H1 (cell line): ENCODE measurements at regions not wholly inside any gene's neighbourhood (a gene's known extent, or its start where the extent isn't known, plus 50 kb on each side); places are given as distances from the start of the nearest gene placed in this dataset.
"Not testable (repeated sequence)": the region's sequence is repeated elsewhere in the genome, so short reads cannot be mapped to it uniquely, and the experiment has no call there.

Experiments used
- CTCF ChIA-PET: fragments of 300-600 bp; sonication (Branson Sonifier 250); formaldehyde crosslinking; loops from one replicate; lab custom pipeline; 2021; ENCODE audit not compliant: partially characterized antibody; lab: Charles Lee
- POLR2A ChIA-PET: fragments of 300-600 bp; sonication (Branson Sonifier 250); formaldehyde crosslinking; loops from one replicate; lab custom pipeline; 2021; ENCODE audit warnings: inconsistent platforms; ENCODE audit not compliant: partially characterized antibody; lab: Charles Lee
- DNase-seq, 2 experiments: peaks; one replicate each; pipeline versions ENCODE4 v3.0.0 to v3.0.0-alpha.2; 2010 to 2022; ENCODE audit warnings: low spot score in 2 of 2, low read depth in 1 of 2, mixed read lengths in 1 of 2
- FAIRE-seq: peaks from 2 replicates; lab custom pipeline; 2011; peaks lifted over from hg19 to GRCh38; lab: Jason Lieb, UNC
- H2AFZ ChIP-seq: 2 replicates; pipeline ENCODE4 v1.8.1; 2012; ENCODE audit warnings: low read length, inconsistent platforms
- H2AK5ac ChIP-seq: 2 replicates; pipeline ENCODE4 v1.6.1; 2013; ENCODE audit warnings: low read depth, low read length
- H2BK120ac ChIP-seq: replicated peaks from 2 replicates; pipeline ENCODE3; 2013; ENCODE audit warnings: low read depth, low read length, inconsistent platforms
- H2BK12ac ChIP-seq: 2 replicates; pipeline ENCODE4 v1.6.1; 2013; ENCODE audit warnings: low read depth, low read length
- H2BK15ac ChIP-seq: 2 replicates; pipeline ENCODE4 v1.6.1; 2013; ENCODE audit warnings: low read length
- H2BK20ac ChIP-seq: 2 replicates; pipeline ENCODE4 v1.6.1; 2013; ENCODE audit warnings: low read length
- H2BK5ac ChIP-seq: 2 replicates; pipeline ENCODE4 v1.6.1; 2013; ENCODE audit warnings: low read depth, low read length
- H3K14ac ChIP-seq: 2 replicates; pipeline ENCODE4 v1.6.1; 2013; ENCODE audit warnings: inconsistent platforms; ENCODE audit not compliant: insufficient read length
- H3K18ac ChIP-seq: 2 replicates; pipeline ENCODE4 v1.6.1; 2013; ENCODE audit warnings: low read length; ENCODE audit errors: extremely low read depth
- H3K23ac ChIP-seq: 2 replicates; pipeline ENCODE4 v1.6.1; 2013; ENCODE audit warnings: inconsistent platforms; ENCODE audit not compliant: insufficient read length
- H3K23me2 ChIP-seq: 2 replicates; pipeline ENCODE4 v1.6.1; 2013; ENCODE audit warnings: low read depth, low read length
- H3K27ac ChIP-seq: 2 replicates; pipeline ENCODE4 v1.6.1; 2011; ENCODE audit warnings: low read depth, low read length, inconsistent platforms
- H3K27me3 ChIP-seq, 4 experiments: replicated peaks in 1 of 4; 1 replicate in 1 of 4; 2 replicates in 3 of 4; pipeline versions ENCODE4 v1.6.1 to v1.8.1; 2011 to 2013; ENCODE audit warnings: low read length in 3 of 4, mild to moderate bottlenecking in 3 of 4, inconsistent platforms in 2 of 4, mixed read lengths in 2 of 4, moderate library complexity in 1 of 4; ENCODE audit not compliant: control insufficient read depth in 3 of 4, insufficient read depth in 3 of 4; ENCODE audit errors: extremely low read depth in 1 of 4
- H3K36me3 ChIP-seq, 4 experiments: 2 replicates each; pipeline versions ENCODE4 v1.6.1 to v1.8.1; 2011 to 2013; ENCODE audit warnings: mild to moderate bottlenecking in 4 of 4, low read length in 3 of 4, moderate library complexity in 2 of 4, control low read depth in 1 of 4, inconsistent platforms in 1 of 4; ENCODE audit not compliant: insufficient read depth in 4 of 4, control insufficient read depth in 2 of 4
- H3K4ac ChIP-seq: replicated peaks from 2 replicates; pipeline ENCODE3; 2013; ENCODE audit warnings: low read length, low read depth, mixed read lengths, inconsistent platforms; ENCODE audit not compliant: insufficient read length
- H3K4me1 ChIP-seq, 4 experiments: replicated peaks in 1 of 4; 1 replicate in 1 of 4; 2 replicates in 3 of 4; pipeline versions ENCODE4 v1.6.1 to v1.8.1; 2011 to 2013; ENCODE audit warnings: low read length in 3 of 4, inconsistent platforms in 2 of 4, mixed read lengths in 1 of 4; ENCODE audit not compliant: insufficient read depth in 4 of 4, control insufficient read depth in 3 of 4
- H3K4me2 ChIP-seq, 2 experiments: 2 replicates each; pipeline versions ENCODE4 v1.6.1 to v1.8.1; 2011 to 2013; ENCODE audit warnings: low read depth in 2 of 2, low read length in 2 of 2, control low read depth in 1 of 2, inconsistent platforms in 1 of 2, mild to moderate bottlenecking in 1 of 2; ENCODE audit not compliant: insufficient read depth in 1 of 2
- H3K4me3 ChIP-seq, 4 experiments: fragments of 200-600, 300-600 bp in 1 of 4; sonication (generic), shearing (Covaris generic), sonication (Bioruptor Twin) in 1 of 4; 2 replicates each; pipeline versions ENCODE4 v1.5.1 to v1.8.1; 2011 to 2016; ENCODE audit warnings: low read length in 4 of 4, low read depth in 3 of 4, control low read depth in 2 of 4, inconsistent platforms in 2 of 4, mild to moderate bottlenecking in 2 of 4, mixed read lengths in 1 of 4, moderate library complexity in 1 of 4; ENCODE audit not compliant: insufficient read depth in 2 of 4; ENCODE audit errors: extremely low read depth in 1 of 4
- H3K56ac ChIP-seq: replicated peaks from 2 replicates; pipeline ENCODE3; 2013; ENCODE audit warnings: low read depth, mild to moderate bottlenecking, mixed read lengths, low read length, inconsistent platforms; ENCODE audit not compliant: insufficient read length
- H3K79me1 ChIP-seq: 2 replicates; pipeline ENCODE4 v1.6.1; 2013; ENCODE audit warnings: low read depth, low read length, control low read depth
- H3K79me2 ChIP-seq, 2 experiments: 2 replicates each; pipeline versions ENCODE4 v1.6.1 to v1.8.1; 2012 to 2013; ENCODE audit warnings: low read length in 2 of 2, mild to moderate bottlenecking in 2 of 2, inconsistent platforms in 1 of 2; ENCODE audit not compliant: insufficient read depth in 2 of 2, control insufficient read depth in 1 of 2
- H3K9ac ChIP-seq, 4 experiments: replicated peaks in 1 of 4; 1 replicate in 1 of 4; 2 replicates in 3 of 4; pipeline versions ENCODE4 v1.6.1 to v1.8.1; 2011 to 2013; ENCODE audit warnings: low read depth in 3 of 4, low read length in 3 of 4, control low read depth in 2 of 4, mild to moderate bottlenecking in 2 of 4, moderate library complexity in 2 of 4, inconsistent platforms in 1 of 4; ENCODE audit errors: extremely low read depth in 1 of 4
- H3K9me3 ChIP-seq, 2 experiments: 2 replicates each; pipeline versions ENCODE4 v1.6.1 to v1.8.1; 2012 to 2013; ENCODE audit warnings: mild to moderate bottlenecking in 2 of 2, moderate library complexity in 2 of 2, control low read depth in 1 of 2, inconsistent platforms in 1 of 2, low read depth in 1 of 2, low read length in 1 of 2, mixed read lengths in 1 of 2; ENCODE audit not compliant: insufficient read depth in 2 of 2
- H4K20me1 ChIP-seq, 2 experiments: replicated peaks in 1 of 2; 2 replicates each; pipeline versions ENCODE3 to v1.8.1; 2011 to 2013; ENCODE audit warnings: inconsistent platforms in 2 of 2, low read length in 2 of 2, mild to moderate bottlenecking in 1 of 2; ENCODE audit not compliant: insufficient read depth in 2 of 2, control insufficient read depth in 1 of 2
- H4K5ac ChIP-seq: 2 replicates; pipeline ENCODE4 v1.6.1; 2013; ENCODE audit warnings: low read length, low read depth, mixed read lengths, inconsistent platforms; ENCODE audit not compliant: insufficient read length
- H4K8ac ChIP-seq: 2 replicates; pipeline ENCODE4 v1.8.0; 2013; ENCODE audit warnings: mild to moderate bottlenecking, moderate library complexity, low read length, inconsistent platforms; ENCODE audit not compliant: insufficient read depth; ENCODE audit errors: extremely low read depth
- H4K91ac ChIP-seq: replicated peaks from 2 replicates; pipeline ENCODE3; 2013; ENCODE audit warnings: low read length, mixed read lengths, inconsistent platforms; ENCODE audit not compliant: insufficient read length
- WGBS, 2 experiments: shearing (Covaris generic) in 1 of 2; methylation state at CpG; one replicate each; pipeline versions ENCODE4 v1.1.6 to v1.1.7; 2013 to 2015; ENCODE audit warnings: low lambda C conversion rate in 2 of 2, mixed read lengths in 2 of 2, inconsistent platforms in 1 of 2, low coverage in 1 of 2, missing lambda C conversion rate in 1 of 2; ENCODE audit not compliant: insufficient replicate concordance in 2 of 2, insufficient coverage in 1 of 2, insufficient read length in 1 of 2; ENCODE audit errors: extremely low coverage in 1 of 2, missing lambda C conversion rate in 1 of 2; 5-methylcytosine and 5-hydroxymethylcytosine counted together

DNA sequence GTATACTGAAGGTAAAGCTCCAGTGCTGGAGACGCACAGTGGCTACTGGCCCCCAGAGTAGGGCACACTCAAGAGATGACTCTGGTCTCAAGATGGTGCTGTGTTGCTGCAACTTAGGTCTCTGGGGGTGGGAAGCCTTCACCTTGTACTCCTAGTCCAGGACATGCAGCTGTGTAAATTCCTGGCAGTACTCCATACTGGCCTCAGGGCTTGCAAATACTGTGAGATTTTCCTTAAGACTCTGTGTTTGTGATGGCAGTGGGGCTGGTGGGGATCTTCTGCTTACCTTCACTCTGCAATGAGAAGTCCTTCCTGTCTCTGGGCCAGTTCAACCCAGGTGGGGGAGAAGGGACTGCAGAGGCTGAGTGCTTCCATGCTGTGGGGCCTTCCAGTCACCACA lies 102.9 kb downstream of the THSD1 start:
- H4K20me1 ChIP-seq, H2AK5ac ChIP-seq, H3K79me1 ChIP-seq, H3K23me2 ChIP-seq, H3K14ac ChIP-seq, POLR2A ChIA-PET, H3K9me3 ChIP-seq, H2BK120ac ChIP-seq, H2AFZ ChIP-seq, H4K5ac ChIP-seq, H2BK12ac ChIP-seq, H2BK5ac ChIP-seq, H3K9ac ChIP-seq, H3K27me3 ChIP-seq, H2BK20ac ChIP-seq, H4K91ac ChIP-seq, H2BK15ac ChIP-seq, FAIRE-seq, H3K18ac ChIP-seq, CTCF ChIA-PET, H3K4me1 ChIP-seq, H3K56ac ChIP-seq, DNase-seq, H4K8ac ChIP-seq, H3K4me3 ChIP-seq, H3K4me2 ChIP-seq, H3K23ac ChIP-seq, H3K36me3 ChIP-seq, H3K4ac ChIP-seq, H3K27ac ChIP-seq, H3K79me2 ChIP-seq: not testable (repeated sequence)
- WGBS, 2 experiments: 94% methylated on average over 1 of the region's 1 CpG; no CpG with 5 or more reads in 1 of the 2 experiments

DNA sequence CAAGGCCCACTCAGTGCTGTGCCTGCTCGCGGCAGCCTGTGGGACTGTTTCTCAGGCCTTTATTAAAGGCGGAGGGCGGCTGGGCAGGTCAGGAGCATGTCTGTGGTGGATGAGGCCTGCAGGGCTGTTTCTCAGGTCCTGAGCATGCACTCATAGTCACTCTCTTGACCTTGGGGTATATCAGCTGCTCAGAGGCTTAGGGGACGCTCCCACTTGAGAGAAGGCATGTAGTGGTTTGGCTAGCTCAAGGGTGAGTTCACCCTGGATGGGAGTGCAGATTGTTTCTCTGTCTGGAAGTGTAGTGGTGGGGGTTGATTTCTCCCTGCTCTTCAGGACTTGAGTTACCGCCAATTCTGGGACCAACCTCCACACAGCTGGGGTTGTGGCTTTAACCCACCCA lies 103.3 kb downstream of the THSD1 start:
- H3K4me3 ChIP-seq, H3K27ac ChIP-seq, H3K9me3 ChIP-seq, H2BK15ac ChIP-seq, H4K91ac ChIP-seq, DNase-seq, H3K27me3 ChIP-seq, H3K79me2 ChIP-seq, H3K14ac ChIP-seq, H3K56ac ChIP-seq, POLR2A ChIA-PET, CTCF ChIA-PET, H3K36me3 ChIP-seq, H3K79me1 ChIP-seq, H3K23ac ChIP-seq, H2BK12ac ChIP-seq, FAIRE-seq, H2BK5ac ChIP-seq, H3K18ac ChIP-seq, H2AFZ ChIP-seq, H3K4me2 ChIP-seq, H2BK120ac ChIP-seq, H3K23me2 ChIP-seq, H3K4ac ChIP-seq, H3K9ac ChIP-seq, H4K8ac ChIP-seq, H3K4me1 ChIP-seq, H2AK5ac ChIP-seq, H4K5ac ChIP-seq, H4K20me1 ChIP-seq, H2BK20ac ChIP-seq: not testable (repeated sequence)
- WGBS, 2 experiments: no CpG with 5 or more reads among the region's 6 CpGs
